Mesodermal cell (in vitro differentiated cells): ENCODE measurements at regions not wholly inside any gene's neighbourhood (a gene's known extent, or its start where the extent isn't known, plus 50 kb on each side); places are given as distances from the start of the nearest gene placed in this dataset.

Experiments used
- H3K27ac ChIP-seq: 2 replicates; pipeline ENCODE4 v1.7.0; 2013; ENCODE audit warnings: mild to moderate bottlenecking, low read depth, low read length, moderate library complexity; ENCODE audit not compliant: severe bottlenecking
- H3K36me3 ChIP-seq: 2 replicates; pipeline ENCODE4 v1.7.1; 2013; ENCODE audit warnings: mild to moderate bottlenecking, low read length, moderate library complexity; ENCODE audit not compliant: control insufficient read depth, insufficient read depth
- H3K4me1 ChIP-seq: one replicate; pipeline ENCODE4 v1.7.1; 2013; ENCODE audit warnings: mild to moderate bottlenecking, low read length; ENCODE audit not compliant: insufficient read depth, control insufficient read depth, poor library complexity, severe bottlenecking
- H3K4me3 ChIP-seq: 2 replicates; pipeline ENCODE4 v1.7.0; 2013; ENCODE audit warnings: low read length, control low read depth, mild to moderate bottlenecking; ENCODE audit not compliant: insufficient read depth, poor library complexity, severe bottlenecking; ENCODE audit errors: extremely low read depth
- H3K9me3 ChIP-seq: 2 replicates; pipeline ENCODE4 v1.7.1; 2013; ENCODE audit warnings: mild to moderate bottlenecking, low read length, moderate library complexity; ENCODE audit not compliant: control insufficient read depth
- WGBS, 2 experiments: methylation state at CpG; one replicate each; pipeline ENCODE4 v1.1.5; 2013; ENCODE audit warnings: missing lambda C conversion rate in 2 of 2; ENCODE audit not compliant: insufficient coverage in 2 of 2; 5-methylcytosine and 5-hydroxymethylcytosine counted together

DNA sequence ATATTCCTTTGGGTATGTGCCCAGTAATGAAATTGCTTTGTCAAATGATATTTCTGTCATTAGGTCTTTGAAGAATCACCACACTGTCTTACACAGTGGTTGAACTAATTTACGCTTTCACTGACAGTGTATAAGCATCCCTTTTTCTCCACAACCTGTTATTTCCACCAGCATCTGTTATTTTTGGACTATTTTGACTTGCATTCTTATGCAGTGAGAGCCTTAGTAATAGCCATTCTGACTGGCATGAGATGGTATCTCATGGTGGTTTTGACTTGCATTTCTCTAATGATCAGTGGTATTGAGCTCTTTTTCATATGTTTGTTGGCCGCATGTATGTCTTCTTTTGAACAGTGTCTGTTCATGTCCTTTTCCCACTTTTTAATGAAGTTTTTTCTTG is 92.0 kb upstream of the SPATA13 start:
- Histone ChIP-seq H3K9me3 (no peaks in the 10 kb centered on the region), H3K4me1 (peaks cover 5% of the 10 kb centered on the region), H3K4me3 (no peak overlapping the region), H3K27ac (no peak overlapping the region), H3K36me3 (no peaks in the 10 kb centered on the region)
- 93 to 100% methylated on average over 1 to 2 of the region's 2 CpGs for WGBS, 2 experiments

GRCh38 chr13:24071016-24071415 is 89.5 kb upstream of the SPATA13 start:
- H3K27ac ChIP-seq, result no peak overlapping the region
- 100% methylated on average over 1 of the region's 1 CpG for WGBS, 2 experiments
- peaks cover 5% of the 10 kb centered on the region for H3K4me1 ChIP-seq
- no peaks in the 10 kb centered on the region for H3K36me3 ChIP-seq
- H3K9me3 ChIP-seq, result no peaks in the 10 kb centered on the region
- H3K4me3 ChIP-seq, result no peak overlapping the region

- H3K4me3 ChIP-seq, result no peak overlapping the region
- no peak overlapping the region for H3K27ac ChIP-seq
- no peaks in the 10 kb centered on the region for H3K9me3 ChIP-seq
- 72 to 93% methylated on average over 3 of the region's 6 CpGs for WGBS, 2 experiments
- no peaks in the 10 kb centered on the region for H3K36me3 ChIP-seq
- H3K4me1 ChIP-seq, result peaks cover 5% of the 10 kb centered on the region
Measured at GRCh38 chr13:24071423-24072075, 89.0 kb upstream of the SPATA13 start.

- Histone ChIP-seq H3K36me3 (no peaks in the 10 kb centered on the region), H3K4me1 (peaks cover 3% of the 10 kb centered on the region), H3K9me3 (no peaks in the 10 kb centered on the region), H3K4me3 (no peak overlapping the region), H3K27ac (no peak overlapping the region)
- 92 to 100% methylated on average over 1 of the region's 2 CpGs for WGBS, 2 experiments
Measured at GRCh38 chr13:24073657-24074056, 86.9 kb upstream of the SPATA13 start.

DNA sequence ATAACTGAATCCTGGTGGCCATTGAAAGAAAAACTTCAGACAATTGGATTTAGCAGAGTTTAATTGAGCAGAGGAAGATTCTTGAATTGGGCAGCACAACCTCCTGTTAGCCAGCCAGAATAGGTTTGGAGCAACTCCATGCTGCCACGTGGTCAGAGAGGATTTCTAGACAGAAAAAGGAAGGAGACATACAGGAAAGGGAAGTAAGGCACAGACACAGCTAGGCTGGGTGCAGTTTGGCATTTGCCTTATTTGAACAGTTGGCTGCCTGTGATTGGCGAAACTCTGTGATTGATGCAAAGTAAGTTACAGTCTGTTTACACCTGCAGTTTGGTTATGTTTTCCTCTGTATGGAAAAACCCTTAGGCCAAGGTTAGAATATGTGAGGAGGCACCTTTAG is 85.8 kb upstream of the SPATA13 start:
- H3K36me3 ChIP-seq, result no peaks in the 10 kb centered on the region
- no peak overlapping the region for H3K4me3 ChIP-seq
- 83 to 100% methylated on average over 2 of the region's 2 CpGs for WGBS, 2 experiments
- H3K4me1 ChIP-seq, result peaks cover 3% of the 10 kb centered on the region
- H3K27ac ChIP-seq, result no peak overlapping the region
- no peaks in the 10 kb centered on the region for H3K9me3 ChIP-seq

- Histone ChIP-seq H3K36me3 (no peaks in the 10 kb centered on the region), H3K27ac (no peak overlapping the region), H3K9me3 (no peaks in the 10 kb centered on the region), H3K4me1 (peaks cover 3% of the 10 kb centered on the region), H3K4me3 (no peak overlapping the region)
- 86 to 89% methylated on average over 4 of the region's 7 CpGs for WGBS, 2 experiments
Measured at GRCh38 chr13:24075137-24075975, 85.2 kb upstream of the SPATA13 start.

DNA sequence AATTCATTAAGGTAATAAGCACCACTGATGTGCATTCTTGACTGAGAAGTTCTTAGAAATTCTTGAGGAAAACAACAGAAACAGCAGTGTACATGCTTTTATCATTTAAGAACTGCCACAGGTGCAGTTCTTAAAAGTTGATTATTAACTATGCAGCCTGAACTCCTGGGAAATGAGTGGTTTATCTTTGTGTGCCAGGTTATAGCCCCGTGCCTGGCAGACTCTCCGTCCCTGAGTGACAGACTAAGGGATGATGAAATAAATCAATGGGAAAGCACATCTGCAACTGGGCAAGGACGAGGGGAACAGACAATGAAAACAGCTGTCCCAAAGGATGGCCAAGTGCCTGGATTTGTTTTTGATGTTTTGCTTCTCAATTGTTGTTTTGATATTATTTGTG is 84.4 kb upstream of the SPATA13 start:
- no peaks in the 10 kb centered on the region for H3K4me1 ChIP-seq
- H3K27ac ChIP-seq, result no peak overlapping the region
- H3K4me3 ChIP-seq, result no peak overlapping the region
- no peaks in the 10 kb centered on the region for H3K36me3 ChIP-seq
- WGBS, 2 experiments, result 84 to 93% methylated on average over 3 of the region's 3 CpGs
- H3K9me3 ChIP-seq, result no peaks in the 10 kb centered on the region

DNA sequence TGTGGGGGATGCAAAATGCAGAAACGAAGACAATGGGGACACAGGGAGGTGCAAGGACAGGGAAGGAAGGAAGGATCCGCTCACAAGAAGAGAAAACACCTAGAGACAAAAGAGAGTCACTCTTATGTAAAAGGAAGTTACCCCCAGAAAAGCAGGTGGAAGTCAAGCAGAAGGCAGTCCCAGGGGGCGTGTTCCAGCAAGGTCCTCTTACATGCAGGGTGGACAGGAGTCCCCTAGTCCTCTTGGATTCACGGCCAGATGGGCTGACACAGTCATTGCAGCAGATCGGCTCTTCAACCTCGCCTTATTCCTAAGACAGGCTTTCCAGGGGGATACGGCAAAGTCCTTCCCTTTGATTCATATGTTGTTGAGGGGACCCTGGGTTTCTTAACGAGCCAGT is 83.9 kb upstream of the SPATA13 start:
- no peaks in the 10 kb centered on the region for H3K9me3 ChIP-seq
- 69 to 85% methylated on average over 3 to 5 of the region's 8 CpGs for WGBS, 2 experiments
- H3K27ac ChIP-seq, result no peak overlapping the region
- no peaks in the 10 kb centered on the region for H3K4me1 ChIP-seq
- H3K4me3 ChIP-seq, result no peak overlapping the region
- no peaks in the 10 kb centered on the region for H3K36me3 ChIP-seq

- H3K4me3 ChIP-seq, result no peak overlapping the region
- 90 to 100% methylated on average over 2 of the region's 5 CpGs for whole genome bisulfite sequencing, 2 experiments
- H3K27ac ChIP-seq, result no peak overlapping the region
- no peaks in the 10 kb centered on the region for H3K36me3 ChIP-seq
- no peaks in the 10 kb centered on the region for H3K4me1 ChIP-seq
- no peaks in the 10 kb centered on the region for H3K9me3 ChIP-seq
Measured at GRCh38 chr13:24080134-24080533, 80.4 kb upstream of the SPATA13 start.

DNA sequence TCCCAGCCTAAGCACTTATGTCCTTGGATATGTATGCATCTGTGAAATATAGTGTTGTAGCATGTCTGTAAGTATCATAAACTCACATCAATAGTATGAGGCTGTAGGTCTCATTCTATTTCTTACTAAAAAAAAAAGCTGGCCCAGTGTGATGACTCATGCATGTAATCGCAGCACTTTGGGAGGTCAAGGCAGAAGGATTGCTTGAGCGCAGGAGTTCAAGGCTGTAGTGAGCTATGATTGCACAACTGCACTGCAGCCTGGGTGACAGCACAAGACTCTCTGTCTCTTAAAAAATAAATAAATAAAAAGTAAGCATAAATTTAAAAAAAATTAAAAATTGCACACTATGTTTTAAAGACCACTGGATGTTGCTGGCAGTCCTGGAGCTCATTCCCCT is 79.1 kb upstream of the SPATA13 start:
- Histone ChIP-seq H3K4me1 (no peaks in the 10 kb centered on the region), H3K4me3 (no peak overlapping the region), H3K9me3 (no peaks in the 10 kb centered on the region), H3K27ac (no peak overlapping the region), H3K36me3 (no peaks in the 10 kb centered on the region)
- WGBS, 2 experiments, result 100% methylated on average over 2 of the region's 2 CpGs

GRCh38 chr13:24083141-24083540 is 77.4 kb upstream of the SPATA13 start:
- Histone ChIP-seq H3K4me3 (no peak overlapping the region), H3K4me1 (peaks cover 13% of the 10 kb centered on the region), H3K36me3 (no peaks in the 10 kb centered on the region), H3K27ac (no peak overlapping the region), H3K9me3 (no peaks in the 10 kb centered on the region)
- WGBS, 2 experiments, result 53 to 67% methylated on average over 3 to 4 of the region's 5 CpGs
